Activated naive CD4-positive, alpha-beta T cell treated with anti-CD3 and anti-CD28 coated beads, Interleukin-2, amount 50 U/mL, for 16 hours (primary cell): ENCODE measurements at regions not wholly inside any gene's neighbourhood (a gene's known extent, or its start where the extent isn't known, plus 50 kb on each side); places are given as distances from the start of the nearest gene placed in this dataset.
"Not testable (repeated sequence)": the region's sequence is repeated elsewhere in the genome, so short reads cannot be mapped to it uniquely, and the experiment has no call there.

Experiments used
- DNase-seq: peaks from one replicate; pipeline ENCODE4 v3.0.0-alpha.2; 2020

DNA sequence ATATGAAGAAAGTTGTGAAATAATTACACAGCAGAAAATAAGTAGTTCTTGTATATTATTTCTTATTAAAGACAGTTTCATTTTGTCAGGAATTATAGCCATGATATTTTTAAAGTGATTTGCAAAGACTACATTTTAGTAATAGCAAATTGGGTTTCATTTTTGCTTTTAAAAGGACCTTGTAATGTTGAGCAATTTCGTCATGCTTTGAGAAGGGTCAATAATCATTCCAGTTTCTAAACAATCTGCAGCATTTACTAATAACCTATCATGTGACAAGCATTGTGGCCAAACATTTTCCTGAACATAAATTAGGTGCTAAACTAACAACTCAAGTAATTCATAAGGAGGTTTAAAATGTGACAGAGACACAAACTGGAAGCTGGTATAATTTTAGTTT is 214.4 kb upstream of the CBLB start:
- DNase-seq = no peak

GRCh38 chr3:106083854-106084253 is 215.0 kb upstream of the CBLB start:
- DNase-seq = no peak

DNA sequence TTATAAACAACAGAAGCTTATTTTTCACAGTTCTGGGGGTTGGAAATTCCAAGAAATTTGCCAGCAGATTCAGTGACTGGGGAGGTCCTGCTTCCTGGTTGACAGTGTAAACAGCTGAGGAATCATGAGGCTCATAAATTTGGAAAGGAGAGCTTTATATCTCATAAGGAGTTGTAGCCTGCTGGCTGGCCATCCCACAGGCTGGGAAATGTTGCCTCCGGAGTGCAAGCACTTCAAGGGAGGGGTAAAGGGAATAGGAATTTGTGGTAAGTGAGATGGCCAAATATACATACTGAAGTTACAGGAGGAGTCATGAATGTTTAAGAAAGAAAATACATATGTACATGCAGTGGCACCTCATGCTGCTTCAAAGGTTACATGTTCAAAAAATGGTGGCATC is 217.2 kb upstream of the CBLB start:
- no peak for DNase-seq

DNA sequence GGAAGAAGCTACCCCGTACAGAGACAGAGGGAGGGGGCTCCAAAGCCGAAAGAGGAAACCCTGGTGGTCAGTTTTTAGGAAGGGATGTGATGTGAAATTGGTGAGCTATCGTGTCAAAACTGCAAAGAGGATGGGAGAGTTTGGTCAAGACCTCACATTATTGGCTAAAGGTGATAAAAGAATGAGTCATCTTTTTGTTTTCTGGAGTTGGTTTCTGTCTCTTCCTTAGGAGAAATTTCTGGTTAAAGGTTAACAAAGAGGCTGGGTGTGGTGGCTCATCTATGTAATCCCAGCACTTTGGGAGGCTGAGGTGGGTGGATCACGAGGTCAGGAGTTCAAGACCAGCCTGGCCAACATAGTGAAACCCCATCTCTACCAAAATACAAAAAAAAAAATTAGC is 217.8 kb upstream of the CBLB start:
- no peak for DNase-seq

- DNase-seq = no peak
These were observed 219.5 kb upstream of the CBLB start for GRCh38 chr3:106088304-106088703.

- no peak for DNase-seq
These were observed 220.1 kb upstream of the CBLB start for GRCh38 chr3:106088899-106089298.

DNA sequence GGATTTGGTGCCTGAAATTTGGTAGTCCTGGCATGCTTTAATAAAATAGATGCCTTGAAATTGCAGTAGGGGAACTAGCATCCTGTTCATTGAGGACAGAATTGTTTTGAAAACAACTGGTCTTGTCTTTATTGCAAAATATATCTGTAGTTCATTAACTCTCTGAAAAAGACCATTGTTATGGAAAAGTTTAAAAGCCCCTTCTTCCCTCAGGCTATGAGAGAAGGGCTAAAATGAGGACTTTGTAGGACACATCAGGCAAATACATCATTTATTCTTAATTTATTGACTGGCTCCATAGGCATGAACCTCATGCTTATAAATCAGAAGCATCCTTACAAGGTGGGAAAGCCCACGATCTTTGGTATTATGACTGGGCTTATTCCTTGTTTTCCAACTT is 221.0 kb upstream of the CBLB start:
- DNase-seq = no peak

- DNase-seq = no peak
These were observed 224.0 kb upstream of the CBLB start for GRCh38 chr3:106092792-106093191.

GRCh38 chr3:106093616-106094015 is 224.8 kb upstream of the CBLB start:
- no peak for DNase-seq

DNA sequence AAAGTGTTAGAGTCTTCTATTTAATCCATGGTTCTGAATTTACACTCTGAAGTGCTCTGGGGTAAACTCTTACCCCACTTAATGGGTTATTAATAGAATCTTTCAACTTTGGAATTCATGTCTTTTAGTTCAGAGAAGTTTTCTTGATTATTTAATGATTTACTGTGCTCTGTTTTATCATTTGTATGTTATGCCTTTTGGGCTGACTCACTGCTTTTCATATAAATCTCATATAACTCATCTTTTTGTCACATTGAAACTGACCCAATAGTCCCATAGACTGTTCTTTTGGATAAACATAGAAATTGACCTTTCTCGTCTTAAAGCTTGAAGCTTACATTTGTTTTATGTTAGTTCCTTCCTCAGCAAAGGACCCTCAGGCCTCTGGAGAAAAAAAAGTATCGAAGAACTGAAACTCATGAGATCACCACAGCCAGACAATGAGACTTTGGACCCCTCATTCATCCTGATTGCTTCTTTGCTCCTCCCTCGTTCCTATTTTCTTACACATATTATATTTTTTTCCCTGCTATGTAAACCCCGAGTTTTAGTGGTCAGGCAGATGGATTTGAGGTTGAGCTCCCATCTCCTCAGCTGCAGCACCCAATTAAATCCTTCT is 229.1 kb upstream of the CBLB start:
- no peak for DNase-seq

DNA sequence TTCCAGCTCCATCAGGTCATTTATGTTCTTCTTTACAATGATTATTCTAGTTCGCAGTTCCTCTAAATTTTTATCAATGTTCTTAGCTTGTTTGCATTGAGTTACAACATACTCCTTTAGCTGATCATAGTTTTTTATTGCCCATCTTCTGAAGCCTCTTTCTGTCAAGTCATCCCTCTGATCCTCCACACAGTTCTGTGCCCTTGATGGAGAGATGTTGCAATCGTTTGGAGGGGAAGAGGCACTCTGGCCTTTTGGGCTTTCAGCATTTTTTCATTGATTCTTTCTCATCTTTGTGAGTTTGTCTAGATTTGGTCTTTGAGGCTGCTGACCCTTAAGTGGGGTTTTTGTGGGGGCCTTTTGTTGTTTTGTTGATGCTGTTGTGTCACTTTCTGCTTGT is 234.6 kb upstream of the CBLB start:
- no peak for DNase-seq

DNA sequence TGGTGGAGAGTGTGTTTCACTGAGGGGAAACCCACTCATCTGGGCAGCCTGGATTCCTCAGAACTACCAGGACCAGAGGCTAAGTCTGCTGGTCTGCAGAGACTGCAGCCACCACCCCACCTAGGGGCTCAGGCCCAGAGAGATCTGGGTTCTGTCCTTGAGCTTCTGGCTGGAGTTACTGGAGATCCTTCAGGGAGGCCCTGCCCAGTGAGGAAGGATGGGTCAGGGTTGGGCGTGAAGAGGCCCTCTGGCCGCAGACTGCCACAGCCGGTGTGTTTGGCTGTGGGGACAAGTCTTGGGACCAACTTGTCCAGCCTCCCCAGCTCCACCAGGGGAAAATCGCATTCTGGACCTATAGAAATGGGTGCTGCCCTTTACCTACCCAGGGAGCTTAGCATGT is 235.3 kb upstream of the CBLB start:
- no peak for DNase-seq

DNA sequence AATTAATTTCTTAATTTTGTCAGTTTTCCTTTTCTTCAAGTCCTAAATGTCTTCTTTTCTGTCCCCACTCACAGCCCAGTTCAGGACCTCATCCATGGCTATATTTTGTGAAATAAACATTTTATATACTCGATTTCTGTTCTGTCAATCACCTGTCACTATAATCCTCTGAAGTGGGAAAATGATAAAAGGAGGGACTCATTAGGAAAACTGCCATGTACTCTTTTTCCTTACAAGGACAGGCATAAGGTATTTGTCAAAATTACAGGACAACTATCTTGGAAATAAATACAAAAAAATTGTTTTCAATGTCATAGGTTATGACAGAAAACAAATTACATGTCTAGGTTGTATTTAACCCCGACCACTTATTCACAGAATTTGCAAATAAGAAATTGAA is 240.1 kb upstream of the CBLB start:
- DNase-seq = no peak

- DNase-seq = not testable (repeated sequence)
These were observed 243.7 kb upstream of the CBLB start for GRCh38 chr3:106112561-106112960.

GRCh38 chr3:106113747-106114146 is 244.9 kb upstream of the CBLB start:
- no peak for DNase-seq

DNA sequence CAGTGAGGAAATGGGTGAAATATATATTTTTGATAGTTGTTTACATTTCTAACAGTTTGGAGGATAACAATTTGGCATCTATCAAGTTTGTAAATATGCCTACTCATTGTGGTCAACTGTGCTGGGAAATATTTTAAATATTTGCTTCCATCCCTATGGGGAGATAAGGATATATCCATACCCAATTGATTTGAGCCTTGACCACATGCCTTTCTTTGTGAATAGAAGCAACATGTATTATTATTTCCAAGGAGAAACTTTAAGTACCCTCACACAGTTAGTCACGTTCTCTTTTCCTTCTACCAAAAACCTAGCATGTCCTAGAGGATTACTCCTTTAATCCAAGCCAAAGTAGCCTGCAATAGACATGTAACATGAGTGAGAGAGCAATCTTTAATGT is 245.4 kb upstream of the CBLB start:
- no peak for DNase-seq

GRCh38 chr3:106114848-106115247 is 246.0 kb upstream of the CBLB start:
- DNase-seq = no peak

DNA sequence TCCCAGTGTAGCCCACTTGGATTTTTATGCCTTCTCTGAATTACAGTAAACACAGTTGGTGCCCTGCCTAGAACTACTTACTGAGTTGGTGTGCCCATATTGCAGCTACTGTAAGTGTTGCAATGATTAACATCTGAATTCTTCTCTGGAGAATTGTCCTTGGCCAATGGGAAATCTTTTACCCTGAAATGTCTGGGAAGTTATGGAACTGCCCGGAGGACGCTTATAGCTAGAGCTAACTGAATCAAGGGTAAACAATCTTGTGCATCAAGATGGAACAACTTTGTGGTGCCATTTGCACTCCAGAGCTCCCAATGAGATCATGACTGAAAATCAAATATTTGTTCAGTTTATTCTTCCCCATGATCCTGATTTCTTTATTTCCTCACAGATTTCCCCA is 246.7 kb upstream of the CBLB start:
- DNase-seq = no peak

- no peak for DNase-seq
These were observed 248.1 kb upstream of the CBLB start for GRCh38 chr3:106116733-106117489.

- no peak for DNase-seq
These were observed 248.7 kb upstream of the CBLB start for GRCh38 chr3:106117490-106117858.

- DNase-seq = no peak
These were observed 250.8 kb upstream of the CBLB start for GRCh38 chr3:106119614-106120082.

DNA sequence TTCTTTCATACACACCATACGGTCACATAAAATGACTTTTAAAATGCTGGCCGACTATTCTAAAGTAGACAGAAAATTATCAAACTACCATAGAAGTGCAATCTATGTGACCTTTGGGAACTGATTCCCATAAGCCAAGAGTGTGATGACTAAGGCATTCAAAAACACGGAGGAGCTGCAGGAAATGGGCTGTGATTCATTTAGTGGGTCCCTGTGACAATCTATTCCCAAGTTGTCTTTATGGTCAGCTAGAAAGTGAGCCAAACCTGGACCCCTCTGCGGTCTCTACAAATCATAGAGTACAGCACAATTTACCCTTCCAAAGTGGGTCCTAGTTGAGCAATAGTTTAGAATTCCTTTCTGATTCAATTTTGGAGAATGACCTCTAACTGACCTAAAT is 251.5 kb upstream of the CBLB start:
- no peak for DNase-seq

GRCh38 chr3:106121491-106122289 is 252.9 kb upstream of the CBLB start:
- no peak for DNase-seq

- no peak for DNase-seq
These were observed 256.0 kb upstream of the CBLB start for GRCh38 chr3:106124818-106125217.
